ENCODE measurements at regions not wholly inside any gene's neighbourhood (a gene's known extent, or its start where the extent isn't known, plus 50 kb on each side); places are given as distances from the start of the nearest gene placed in this dataset.

DNA sequence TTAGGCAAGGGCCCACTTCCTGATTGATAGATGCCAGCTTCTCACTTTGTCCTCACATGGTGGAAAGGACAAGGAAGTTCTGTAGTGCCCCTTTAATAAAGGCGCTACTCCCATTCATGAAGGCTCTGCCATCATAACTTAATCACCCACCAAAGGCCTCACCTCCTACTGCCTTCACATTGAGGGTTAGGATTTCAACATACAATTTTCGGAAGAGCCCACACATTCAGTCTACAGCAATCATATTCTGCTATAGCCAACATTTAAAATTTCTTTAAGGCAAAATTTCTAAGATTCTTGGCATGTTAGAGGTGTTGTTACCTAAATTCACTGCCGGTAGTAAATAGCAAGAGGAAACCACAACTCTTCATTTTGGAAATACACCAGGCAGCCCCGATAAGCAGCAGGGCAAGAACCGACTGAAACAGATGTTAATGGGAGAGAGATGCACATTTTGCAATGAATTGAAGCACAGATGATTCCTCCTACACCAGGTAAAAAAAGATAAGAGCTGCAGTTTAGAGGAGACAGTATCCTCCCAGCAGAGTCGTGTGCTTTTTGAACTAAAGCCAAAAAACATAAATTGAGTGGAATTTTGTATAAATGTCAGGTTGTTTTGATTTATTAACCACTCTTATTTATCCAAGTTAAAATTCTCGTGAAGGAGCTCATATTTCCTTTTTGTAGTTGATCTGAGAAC, 594.9 kb downstream of the KCTD8 start:
- Histone ChIP-seq H3K9me3 (ENCODE audit: low read depth, low read length, poor library complexity, severe bottlenecking) (peaks cover 5% of the 10 kb centered on the region), H3K4me1 (ENCODE audit: insufficient read depth, low read length, poor library complexity, severe bottlenecking) (no peaks in the 10 kb centered on the region), H3K4me3 (ENCODE audit: low read depth, low read length, poor library complexity, severe bottlenecking) (no peak overlapping the region), H3K27ac (ENCODE audit: low read depth, low read length, poor library complexity, severe bottlenecking) (no peak overlapping the region), H3K36me3 (ENCODE audit: insufficient read depth, low read length, poor library complexity, severe bottlenecking) (no peaks in the 10 kb centered on the region), H3K27me3 (replicated peaks; ENCODE audit: insufficient read depth, low read depth, low read length, poor library complexity) (no peaks in the 10 kb centered on the region)
- BruUV-seq (replicated peaks): no TSS peak
- ChIA-PET CTCF (no interaction called here), POLR2A (ENCODE audit: low non-redundant PET) (no interaction called here)
- intact Hi-C loops (cut with micrococcal nuclease; ENCODE audit: unreplicated experiment): no loop called here
- DNase-seq (ENCODE audit: low spot score): no peak
- TF ChIP-seq, protein P1, sequence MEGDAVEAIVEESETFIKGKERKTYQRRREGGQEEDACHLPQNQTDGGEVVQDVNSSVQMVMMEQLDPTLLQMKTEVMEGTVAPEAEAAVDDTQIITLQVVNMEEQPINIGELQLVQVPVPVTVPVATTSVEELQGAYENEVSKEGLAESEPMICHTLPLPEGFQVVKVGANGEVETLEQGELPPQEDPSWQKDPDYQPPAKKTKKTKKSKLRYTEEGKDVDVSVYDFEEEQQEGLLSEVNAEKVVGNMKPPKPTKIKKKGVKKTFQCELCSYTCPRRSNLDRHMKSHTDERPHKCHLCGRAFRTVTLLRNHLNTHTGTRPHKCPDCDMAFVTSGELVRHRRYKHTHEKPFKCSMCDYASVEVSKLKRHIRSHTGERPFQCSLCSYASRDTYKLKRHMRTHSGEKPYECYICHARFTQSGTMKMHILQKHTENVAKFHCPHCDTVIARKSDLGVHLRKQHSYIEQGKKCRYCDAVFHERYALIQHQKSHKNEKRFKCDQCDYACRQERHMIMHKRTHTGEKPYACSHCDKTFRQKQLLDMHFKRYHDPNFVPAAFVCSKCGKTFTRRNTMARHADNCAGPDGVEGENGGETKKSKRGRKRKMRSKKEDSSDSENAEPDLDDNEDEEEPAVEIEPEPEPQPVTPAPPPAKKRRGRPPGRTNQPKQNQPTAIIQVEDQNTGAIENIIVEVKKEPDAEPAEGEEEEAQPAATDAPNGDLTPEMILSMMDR (conservative IDR thresholded peaks at IDR 0.05; ENCODE audit: low read depth, low read length): no peak
- TF ChIP-seq EZH2 (IDR thresholded peaks at IDR 0.05; ENCODE audit: borderline replicate concordance, low read depth, low read length, poor library complexity, severe bottlenecking): no peak

DNA sequence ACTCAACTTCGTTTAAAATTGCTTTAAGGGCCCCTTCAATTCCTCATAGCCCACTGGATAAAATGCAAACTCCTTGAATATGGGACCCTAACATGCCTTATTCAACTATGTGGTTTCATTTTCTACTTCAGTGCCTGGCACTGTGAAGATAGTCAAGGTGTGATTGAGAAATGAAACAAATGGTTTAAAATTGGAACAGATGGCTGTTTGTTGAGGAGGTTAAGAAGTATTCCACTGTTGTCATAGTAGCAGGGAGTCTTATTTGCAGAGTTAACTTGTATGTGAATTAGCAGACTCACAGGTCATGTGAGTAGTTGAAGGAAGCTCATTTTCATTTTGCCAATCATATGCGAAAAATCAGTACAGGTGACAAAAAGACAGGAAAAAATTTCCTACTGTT, 593.3 kb downstream of the KCTD8 start:
- CTCF ChIA-PET: no interaction called here
- H3K36me3 ChIP-seq (ENCODE audit: insufficient read depth, low read length, poor library complexity, severe bottlenecking): no peaks in the 10 kb centered on the region

DNA sequence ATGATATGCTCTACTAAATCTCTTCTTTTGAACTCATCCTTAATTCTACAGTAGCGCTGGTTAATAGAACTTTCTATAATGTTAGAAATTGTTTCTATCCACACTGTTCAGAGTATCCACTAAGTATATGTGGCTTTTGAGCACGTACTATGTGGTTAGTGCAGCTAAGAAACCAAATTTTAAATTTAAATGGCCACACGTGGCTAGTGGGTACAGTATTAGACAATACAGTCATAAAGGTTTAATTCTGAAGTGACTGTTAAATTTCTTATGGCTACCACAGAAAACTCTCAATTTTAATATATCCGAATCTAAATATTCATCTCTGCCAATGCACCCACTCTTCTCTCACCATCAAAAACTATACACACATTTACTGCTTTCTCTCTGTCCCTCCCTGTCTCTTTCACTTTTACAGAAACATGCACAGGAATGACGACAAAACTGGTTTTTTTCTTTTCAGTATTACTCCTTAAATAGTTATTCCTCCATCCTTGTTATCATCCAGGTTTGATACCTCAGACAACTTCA, 583.9 kb downstream of the KCTD8 start:
- Histone ChIP-seq H3K4me1 (ENCODE audit: insufficient read depth, low read length, poor library complexity, severe bottlenecking) (no peaks in the 10 kb centered on the region), H3K4me3 (ENCODE audit: low read depth, low read length, poor library complexity, severe bottlenecking) (no peak overlapping the region), H3K36me3 (ENCODE audit: insufficient read depth, low read length, poor library complexity, severe bottlenecking) (no peaks in the 10 kb centered on the region), H3K27me3 (replicated peaks; ENCODE audit: insufficient read depth, low read depth, low read length, poor library complexity) (no peaks in the 10 kb centered on the region), H3K27ac (ENCODE audit: low read depth, low read length, poor library complexity, severe bottlenecking) (no peak overlapping the region), H3K9me3 (ENCODE audit: low read depth, low read length, poor library complexity, severe bottlenecking) (peaks cover 40% of the 10 kb centered on the region)
- TF ChIP-seq, protein P1 (conservative IDR thresholded peaks at IDR 0.05; ENCODE audit: low read depth, low read length): no peak
- no peak for TF ChIP-seq EZH2 (IDR thresholded peaks at IDR 0.05; ENCODE audit: borderline replicate concordance, low read depth, low read length, poor library complexity, severe bottlenecking)
- BruUV-seq (replicated peaks): no TSS peak
- intact Hi-C loops (cut with micrococcal nuclease; ENCODE audit: unreplicated experiment): no loop called here
- ChIA-PET POLR2A (ENCODE audit: low non-redundant PET) (no interaction called here), CTCF (no interaction called here)
- DNase-seq (ENCODE audit: low spot score): no peak

More for the DNA sequence above, 593.3 kb downstream of the KCTD8 start:
- no peak for TF ChIP-seq EZH2 (IDR thresholded peaks at IDR 0.05; ENCODE audit: borderline replicate concordance, low read depth, low read length, poor library complexity, severe bottlenecking)
- TF ChIP-seq, protein P1 (conservative IDR thresholded peaks at IDR 0.05; ENCODE audit: low read depth, low read length): no peak
- peaks cover 7% of the 10 kb centered on the region for H3K9me3 ChIP-seq (ENCODE audit: low read depth, low read length, poor library complexity, severe bottlenecking)
- H3K27ac ChIP-seq (ENCODE audit: low read depth, low read length, poor library complexity, severe bottlenecking): no peak overlapping the region
- H3K4me3 ChIP-seq (ENCODE audit: low read depth, low read length, poor library complexity, severe bottlenecking): no peak overlapping the region
- intact Hi-C loops (cut with micrococcal nuclease; ENCODE audit: unreplicated experiment): no loop called here
- POLR2A ChIA-PET (ENCODE audit: low non-redundant PET): no interaction called here
- H3K4me1 ChIP-seq (ENCODE audit: insufficient read depth, low read length, poor library complexity, severe bottlenecking): no peaks in the 10 kb centered on the region
- H3K27me3 ChIP-seq (replicated peaks; ENCODE audit: insufficient read depth, low read depth, low read length, poor library complexity): no peaks in the 10 kb centered on the region
- no TSS peak for BruUV-seq (replicated peaks)
- no peak for DNase-seq (ENCODE audit: low spot score)
